ENCODE measurements at regions not wholly inside any gene's neighbourhood (a gene's known extent, or its start where the extent isn't known, plus 50 kb on each side); places are given as distances from the start of the nearest gene placed in this dataset.

GRCh38 chr4:186018784-186019183, 50.2 kb upstream of the TLR3 start:
- ATAC-seq (no peak), DNase-seq (ENCODE audit: low spot score) (no peak)
- no peak for TF ChIP-seq E2F4 (CRISPR knock-in tag; IDR thresholded peaks at IDR 0.05; ENCODE audit: borderline replicate concordance, low read depth)
- no peak for TF ChIP-seq E2F5 (CRISPR knock-in tag; IDR thresholded peaks at IDR 0.05)
- TF ChIP-seq NR2C2 (CRISPR knock-in tag; IDR thresholded peaks at IDR 0.05) = no peak
- TF ChIP-seq PRRX2 (CRISPR knock-in tag; IDR thresholded peaks at IDR 0.05) = no peak
- no peak for TF ChIP-seq USF2 (CRISPR knock-in tag; IDR thresholded peaks at IDR 0.05)
- TF ChIP-seq CTCF (IDR thresholded peaks at IDR 0.05) = no peak
- TF ChIP-seq ZNF232 (CRISPR knock-in tag; IDR thresholded peaks at IDR 0.05) = no peak
- no peak for TF ChIP-seq HMGA2 (CRISPR knock-in tag; IDR thresholded peaks at IDR 0.05)
- TF ChIP-seq ATF2 (CRISPR knock-in tag; IDR thresholded peaks at IDR 0.05; ENCODE audit: borderline replicate concordance, low read depth) = no peak
- TF ChIP-seq STAT6 (CRISPR knock-in tag; conservative IDR thresholded peaks at IDR 0.05; ENCODE audit: low read depth) = no peak
- TF ChIP-seq NFATC4 (CRISPR knock-in tag; IDR thresholded peaks at IDR 0.05) = no peak
- TF ChIP-seq ATF3 (CRISPR knock-in tag; conservative IDR thresholded peaks at IDR 0.05) = no peak
- TF ChIP-seq ZNF416 (CRISPR knock-in tag; IDR thresholded peaks at IDR 0.05) = no peak
- ChIA-PET CTCF (interaction anchor here (1.1 to 2.6 kb wide), 5 partner anchors 13 to 421 kb away, joined by 3 to 8 read pairs (median 4); no protein-coding TSS in a partner anchor), POLR2A (interaction anchor here (0.7 kb wide), 1 partner anchor 181 kb away, joined by 3 read pairs; no protein-coding TSS in a partner anchor)
- Mint-ChIP-seq H3K4me3 (no peak overlapping the region), H3K27me3 (ENCODE audit: low read depth) (peaks cover 4% of the 10 kb centered on the region; the same call in 1 of the 2 replicates), H3K4me1 (peaks cover 37% of the 10 kb centered on the region), H3K27ac (no peak overlapping the region), H3K9me3 (peaks cover 6% of the 10 kb centered on the region), H3K36me3 (no peaks in the 10 kb centered on the region)
